A673 (cell line): ENCODE measurements at regions not wholly inside any gene's neighbourhood (a gene's known extent, or its start where the extent isn't known, plus 50 kb on each side); places are given as distances from the start of the nearest gene placed in this dataset.

Experiments
- BruUV-seq: library from RNA; stranded (reverse); fragments of 400-500 nt; replicated peaks from 2 replicates; lab custom pipeline; 2021; lab: Mats Ljungman, UMichigan
- CTCF ChIA-PET: fragments of 300-600 bp; sonication (Branson Sonifier 250); formaldehyde crosslinking; loops from one replicate; lab custom pipeline; 2022; ENCODE audit warnings: antibody characterized with exemption; lab: Charles Lee
- POLR2A ChIA-PET: fragments of 300-600 bp; sonication (Branson Sonifier 250); formaldehyde crosslinking; loops from one replicate; lab custom pipeline; 2022; ENCODE audit warnings: antibody characterized with exemption; ENCODE audit not compliant: low non-redundant PET; lab: Charles Lee
- DNase-seq: peaks from one replicate; pipeline ENCODE4 v3.0.0-alpha.2; 2015; ENCODE audit warnings: low spot score
- H3K27ac ChIP-seq: fragments of 200-600 bp; sonication (generic); 2 replicates; pipeline ENCODE4 v1.5.1; 2016; ENCODE audit warnings: mixed run types, low read depth, mild to moderate bottlenecking, mixed read lengths, antibody characterized with exemption, low read length; ENCODE audit not compliant: poor library complexity, severe bottlenecking
- H3K27me3 ChIP-seq: fragments of 200-600 bp; sonication (generic); replicated peaks from 2 replicates; pipeline ENCODE4 v1.6.1; 2017; ENCODE audit warnings: mixed run types, low read depth, mild to moderate bottlenecking, mixed read lengths, antibody characterized with exemption, low read length; ENCODE audit not compliant: insufficient read depth, poor library complexity
- H3K36me3 ChIP-seq: fragments of 200-600 bp; sonication (generic); 2 replicates; pipeline ENCODE4 v1.6.1; 2016; ENCODE audit warnings: mixed run types, mild to moderate bottlenecking, mixed read lengths, antibody characterized with exemption, low read length; ENCODE audit not compliant: insufficient read depth, poor library complexity, severe bottlenecking
- H3K4me1 ChIP-seq: fragments of 200-600 bp; sonication (generic); 2 replicates; pipeline ENCODE4 v1.6.1; 2017; ENCODE audit warnings: mixed run types, mild to moderate bottlenecking, mixed read lengths, antibody characterized with exemption, low read length; ENCODE audit not compliant: insufficient read depth, poor library complexity, severe bottlenecking
- H3K4me3 ChIP-seq: fragments of 200-600 bp; sonication (generic); 2 replicates; pipeline ENCODE4 v1.5.1; 2016; ENCODE audit warnings: low read depth, mixed run types, mild to moderate bottlenecking, mixed read lengths, low read length; ENCODE audit not compliant: poor library complexity, severe bottlenecking
- H3K9me3 ChIP-seq: fragments of 200-600 bp; sonication (generic); 2 replicates; pipeline ENCODE4 v1.6.1; 2016; ENCODE audit warnings: mixed run types, low read depth, mild to moderate bottlenecking, mixed read lengths, antibody characterized with exemption, low read length; ENCODE audit not compliant: poor library complexity, severe bottlenecking
- EZH2 ChIP-seq: fragments of 200-600 bp; sonication (generic); IDR thresholded peaks from 2 replicates; pipeline ENCODE4 v1.6.1; 2017; ENCODE audit warnings: borderline replicate concordance, low read depth, mild to moderate bottlenecking, mixed read lengths, antibody characterized with exemption, low read length; ENCODE audit not compliant: poor library complexity, severe bottlenecking
- intact Hi-C: fragments of 100-400 bp; cut with micrococcal nuclease; formaldehyde crosslinking; loops from one replicate; pipeline ENCODE4 v1.10.0; 2022; ENCODE audit not compliant: unreplicated experiment
- TF ChIP-seq, protein P1 (sequence below): fragments of 300-800, 200-600 bp; sonication (generic); conservative IDR thresholded peaks from 2 replicates; pipeline ENCODE4 v1.5.1; 2017; ENCODE audit warnings: low read depth, mild to moderate bottlenecking, antibody characterized with exemption, low read length, moderate library complexity, mixed read lengths

GRCh38 chr4:126396121-126396520 lies 1081.4 kb downstream of the FAT4 start:
- intact Hi-C loops, result no loop called here
- no peak for DNase-seq
- ChIA-PET POLR2A (no interaction called here), CTCF (no interaction called here)
- Histone ChIP-seq H3K4me1 (no peaks in the 10 kb centered on the region), H3K4me3 (no peak overlapping the region), H3K27ac (no peak overlapping the region), H3K36me3 (no peaks in the 10 kb centered on the region), H3K27me3 (no peaks in the 10 kb centered on the region), H3K9me3 (no peaks in the 10 kb centered on the region)
- TF ChIP-seq, protein P1, sequence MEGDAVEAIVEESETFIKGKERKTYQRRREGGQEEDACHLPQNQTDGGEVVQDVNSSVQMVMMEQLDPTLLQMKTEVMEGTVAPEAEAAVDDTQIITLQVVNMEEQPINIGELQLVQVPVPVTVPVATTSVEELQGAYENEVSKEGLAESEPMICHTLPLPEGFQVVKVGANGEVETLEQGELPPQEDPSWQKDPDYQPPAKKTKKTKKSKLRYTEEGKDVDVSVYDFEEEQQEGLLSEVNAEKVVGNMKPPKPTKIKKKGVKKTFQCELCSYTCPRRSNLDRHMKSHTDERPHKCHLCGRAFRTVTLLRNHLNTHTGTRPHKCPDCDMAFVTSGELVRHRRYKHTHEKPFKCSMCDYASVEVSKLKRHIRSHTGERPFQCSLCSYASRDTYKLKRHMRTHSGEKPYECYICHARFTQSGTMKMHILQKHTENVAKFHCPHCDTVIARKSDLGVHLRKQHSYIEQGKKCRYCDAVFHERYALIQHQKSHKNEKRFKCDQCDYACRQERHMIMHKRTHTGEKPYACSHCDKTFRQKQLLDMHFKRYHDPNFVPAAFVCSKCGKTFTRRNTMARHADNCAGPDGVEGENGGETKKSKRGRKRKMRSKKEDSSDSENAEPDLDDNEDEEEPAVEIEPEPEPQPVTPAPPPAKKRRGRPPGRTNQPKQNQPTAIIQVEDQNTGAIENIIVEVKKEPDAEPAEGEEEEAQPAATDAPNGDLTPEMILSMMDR, result no peak
- no TSS peak for BruUV-seq

DNA sequence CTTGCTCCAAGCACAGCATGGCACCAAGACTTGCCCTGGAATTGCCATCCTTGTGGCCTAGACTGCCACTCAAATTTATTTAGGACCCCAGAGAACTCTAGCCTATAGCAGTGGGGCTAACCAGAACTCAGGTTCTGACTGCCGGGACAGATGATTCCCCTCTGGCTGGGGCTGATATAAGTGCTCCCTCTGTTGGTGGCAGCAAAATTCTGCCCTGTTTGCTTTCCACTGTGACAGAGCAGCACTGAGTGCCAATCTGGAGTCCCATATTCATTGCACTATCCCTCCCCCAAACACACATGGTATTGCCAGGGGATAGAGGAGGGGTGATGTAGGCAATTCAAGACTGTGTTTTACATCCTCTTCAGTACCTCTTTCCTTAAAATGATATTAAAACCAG lies 1081.9 kb downstream of the FAT4 start:
- Histone ChIP-seq H3K4me1 (no peaks in the 10 kb centered on the region), H3K27ac (no peak overlapping the region), H3K9me3 (no peaks in the 10 kb centered on the region), H3K27me3 (no peaks in the 10 kb centered on the region), H3K36me3 (no peaks in the 10 kb centered on the region), H3K4me3 (no peak overlapping the region)
- TF ChIP-seq, protein P1, result no peak
- no peak for TF ChIP-seq EZH2
- no peak for DNase-seq
- intact Hi-C loops, result no loop called here
- ChIA-PET POLR2A (no interaction called here), CTCF (no interaction called here)
- BruUV-seq, result no TSS peak

DNA sequence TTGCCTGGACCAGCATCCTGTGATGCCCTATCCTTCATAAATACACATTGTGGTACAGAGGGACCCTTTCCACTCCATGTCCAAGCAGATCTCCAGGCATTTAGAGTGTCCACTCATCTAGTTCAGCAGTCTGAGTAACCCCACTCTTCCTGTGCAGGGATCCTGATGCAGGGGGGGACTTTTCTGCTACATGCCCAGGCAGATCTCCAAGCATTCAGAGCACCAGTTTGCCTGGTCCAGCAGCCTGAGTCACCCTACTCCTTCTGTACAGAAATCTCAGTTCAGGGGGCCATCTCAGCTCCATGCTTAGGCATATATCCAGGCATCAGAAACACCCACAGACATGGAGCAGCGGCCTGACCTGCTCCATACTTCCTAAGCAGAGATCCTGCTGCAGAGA lies 1089.8 kb downstream of the FAT4 start:
- ChIA-PET CTCF (interaction anchor here (0.6 kb wide), 1 partner anchor 434 kb away, joined by 5 read pairs; no protein-coding TSS in a partner anchor), POLR2A (no interaction called here)
- Histone ChIP-seq H3K4me1 (no peaks in the 10 kb centered on the region), H3K4me3 (no peak overlapping the region), H3K9me3 (no peaks in the 10 kb centered on the region), H3K27ac (no peak overlapping the region), H3K36me3 (no peaks in the 10 kb centered on the region), H3K27me3 (no peaks in the 10 kb centered on the region)
- no peak for TF ChIP-seq EZH2
- TF ChIP-seq, protein P1, result no peak
- no TSS peak for BruUV-seq
- intact Hi-C loops, result no loop called here
- no peak for DNase-seq
